AG08395 (cell line): ENCODE measurements at regions not wholly inside any gene's neighbourhood (a gene's known extent, or its start where the extent isn't known, plus 50 kb on each side); places are given as distances from the start of the nearest gene placed in this dataset.

Experiments used
- DNase-seq: peaks from one replicate; pipeline ENCODE4 v3.0.0; 2012; ENCODE audit warnings: mixed read lengths, low spot score

GRCh38 chrX:20472620-20473258, 206.0 kb upstream of the RPS6KA3 start:
- no peak for DNase-seq

- DNase-seq, result no peak
Measured at GRCh38 chrX:20472148-20472547, 205.4 kb upstream of the RPS6KA3 start.

- DNase-seq, result no peak
Measured at GRCh38 chrX:20471483-20471882, 204.8 kb upstream of the RPS6KA3 start.

- no peak for DNase-seq
Measured at GRCh38 chrX:20463296-20464075, 196.8 kb upstream of the RPS6KA3 start.

- DNase-seq, result peak; percentile 47
Measured at GRCh38 chrX:20461576-20461975, 194.9 kb upstream of the RPS6KA3 start.

- no peak for DNase-seq
Measured at GRCh38 chrX:20461002-20461401, 194.3 kb upstream of the RPS6KA3 start.

GRCh38 chrX:20459410-20460350, 193.0 kb upstream of the RPS6KA3 start:
- DNase-seq, result no peak

GRCh38 chrX:20456971-20457370, 190.3 kb upstream of the RPS6KA3 start:
- DNase-seq, result no peak

- DNase-seq, result no peak
Measured at GRCh38 chrX:20455001-20455400, 188.3 kb upstream of the RPS6KA3 start.

- DNase-seq, result peak; percentile 45
Measured at GRCh38 chrX:20454117-20454516, 187.4 kb upstream of the RPS6KA3 start.

- no peak for DNase-seq
Measured at GRCh38 chrX:20452487-20452886, 185.8 kb upstream of the RPS6KA3 start.

- DNase-seq, result no peak
Measured at GRCh38 chrX:20451929-20452328, 185.2 kb upstream of the RPS6KA3 start.

- DNase-seq, result no peak
Measured at GRCh38 chrX:20445109-20445508, 178.4 kb upstream of the RPS6KA3 start.

GRCh38 chrX:20442597-20442996, 175.9 kb upstream of the RPS6KA3 start:
- DNase-seq, result peak; percentile 51

GRCh38 chrX:20441123-20441522, 174.4 kb upstream of the RPS6KA3 start:
- no peak for DNase-seq

- no peak for DNase-seq
Measured at GRCh38 chrX:20438871-20439526, 172.3 kb upstream of the RPS6KA3 start.

GRCh38 chrX:20437683-20438082, 171.0 kb upstream of the RPS6KA3 start:
- DNase-seq, result no peak

- no peak for DNase-seq
Measured at GRCh38 chrX:20435913-20436312, 169.2 kb upstream of the RPS6KA3 start.

- DNase-seq, result no peak
Measured at GRCh38 chrX:20434986-20435385, 168.3 kb upstream of the RPS6KA3 start.

- no peak for DNase-seq
Measured at GRCh38 chrX:20433388-20433775, 166.7 kb upstream of the RPS6KA3 start.

- no peak for DNase-seq
Measured at GRCh38 chrX:20432746-20433387, 166.2 kb upstream of the RPS6KA3 start.

- DNase-seq, result peak; percentile 33
Measured at GRCh38 chrX:20432048-20432447, 165.3 kb upstream of the RPS6KA3 start.
